Adrenal gland (tissue), 9 donors: ENCODE measurements at regions not wholly inside any gene's neighbourhood (a gene's known extent, or its start where the extent isn't known, plus 50 kb on each side); places are given as distances from the start of the nearest gene placed in this dataset.

Source experiments
- DNase-seq, 7 donors: peaks; one replicate each; pipeline ENCODE4 v3.0.0-alpha.2; 2019 to 2020
- H3K27ac ChIP-seq, 5 donors: fragments of 200-600 bp; sonication (generic) in 4 of 5; 1 replicate in 3 of 5; 2 replicates in 2 of 5; pipeline versions ENCODE4 v1.5.1 to v1.8.0; 2016 to 2020; ENCODE audit warnings: mild to moderate bottlenecking in 1 of 5
- H3K27me3 ChIP-seq: fragments of 200-600 bp; 2 replicates; pipeline ENCODE4 v1.8.0; 2021
- H3K36me3 ChIP-seq, 2 donors: fragments of 200-600 bp; replicated peaks in 1 of 2; 1 replicate in 1 of 2; 2 replicates in 1 of 2; pipeline versions ENCODE4 v1.5.1 to v1.8.0; 2018 to 2022
- H3K4me1 ChIP-seq, 2 donors: fragments of 200-600 bp; replicated peaks in 1 of 2; 1 replicate in 1 of 2; 2 replicates in 1 of 2; pipeline versions ENCODE4 v1.5.1 to v1.8.0; 2018 to 2021
- H3K4me3 ChIP-seq, 4 donors: fragments of 200-600 bp; sonication (generic) in 3 of 4; one replicate each; pipeline ENCODE4 v1.5.1; 2016 to 2018
- H3K9me3 ChIP-seq, 3 donors: fragments of 200-600 bp; sonication (generic) in 1 of 3; replicated peaks in 1 of 3; 1 replicate in 2 of 3; 2 replicates in 1 of 3; pipeline versions ENCODE4 v1.5.1 to v1.8.0; 2016 to 2021
- POLR2A ChIP-seq, 2 donors: fragments of 450-650 bp; IDR thresholded peaks; one replicate each; pipeline ENCODE4 v1.6.1; 2017; ENCODE audit warnings: antibody characterized with exemption in 2 of 2, mild to moderate bottlenecking in 2 of 2, moderate library complexity in 1 of 2
- WGBS, 4 donors: extraction: QIAGEN DNeasy Blood & Tissue Kit in 2 of 4; methylation state at CpG; one replicate each; pipeline versions ENCODE4 v1.1.5 to v1.1.7; 2013 to 2017; 5-methylcytosine and 5-hydroxymethylcytosine counted together
- intact Hi-C, 2 donors: fragments of 100-400 bp; cut with DNase I; formaldehyde crosslinking; loops; one replicate each; pipeline versions ENCODE4 v1.14.1 to v1.15.0; 2022 to 2023
- TF ChIP-seq, protein P1 (sequence below), 6 experiments: fragments of 450-650 bp in 4 of 6; fragments of 200-600 bp in 2 of 6; sonication (generic) in 1 of 6; IDR thresholded peaks; 1 replicate in 5 of 6; 2 replicates in 1 of 6; pipeline versions ENCODE4 v1.5.1 to v1.8.0; 2016 to 2021; ENCODE audit warnings: antibody characterized with exemption in 6 of 6, mild to moderate bottlenecking in 2 of 6, moderate library complexity in 1 of 6
- donor health status: healthy with polysubstance abuse.
- donor health status: Bipolar disorder and iron deficiency.
- donor health status: DM: yes; HTN: yes; CAD: no.
- donor health status: DM: no; HTN: no; CAD: no.
- donor health status: DM: no; HTN: no; CAD: no.

DNA sequence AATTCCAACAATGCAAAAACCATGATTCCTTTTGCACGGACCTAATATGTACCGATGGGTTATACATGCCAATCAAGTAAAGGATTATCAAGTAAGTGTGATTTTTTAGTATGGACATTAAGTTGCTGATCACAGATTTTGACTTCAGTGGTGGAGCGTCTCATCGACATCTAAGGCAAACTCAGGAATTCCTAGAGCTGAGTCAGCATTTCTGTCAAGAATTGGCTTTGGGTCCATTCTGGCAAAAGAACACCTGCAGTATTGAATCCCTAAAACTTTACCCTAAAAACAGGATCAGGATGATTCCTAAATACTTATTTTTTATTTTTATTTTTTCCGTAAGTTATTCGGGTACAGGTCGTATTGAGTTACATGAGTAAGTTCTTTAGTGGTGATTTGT is 83.6 kb downstream of the HPGD start:
- Histone ChIP-seq H3K4me1 (no peaks in the 10 kb centered on the region), H3K9me3 (no peaks in the 10 kb centered on the region), H3K27ac (no peak overlapping the region), H3K27me3 (no peaks in the 10 kb centered on the region), H3K4me3 (no peak overlapping the region), H3K36me3 (no peaks in the 10 kb centered on the region)
- intact Hi-C loops = no loop called here
- DNase-seq = no peak
- 94 to 96% (median 95%) methylated on average over 7 of the region's 7 CpGs for WGBS, 4 donors
- TF ChIP-seq, protein P1, sequence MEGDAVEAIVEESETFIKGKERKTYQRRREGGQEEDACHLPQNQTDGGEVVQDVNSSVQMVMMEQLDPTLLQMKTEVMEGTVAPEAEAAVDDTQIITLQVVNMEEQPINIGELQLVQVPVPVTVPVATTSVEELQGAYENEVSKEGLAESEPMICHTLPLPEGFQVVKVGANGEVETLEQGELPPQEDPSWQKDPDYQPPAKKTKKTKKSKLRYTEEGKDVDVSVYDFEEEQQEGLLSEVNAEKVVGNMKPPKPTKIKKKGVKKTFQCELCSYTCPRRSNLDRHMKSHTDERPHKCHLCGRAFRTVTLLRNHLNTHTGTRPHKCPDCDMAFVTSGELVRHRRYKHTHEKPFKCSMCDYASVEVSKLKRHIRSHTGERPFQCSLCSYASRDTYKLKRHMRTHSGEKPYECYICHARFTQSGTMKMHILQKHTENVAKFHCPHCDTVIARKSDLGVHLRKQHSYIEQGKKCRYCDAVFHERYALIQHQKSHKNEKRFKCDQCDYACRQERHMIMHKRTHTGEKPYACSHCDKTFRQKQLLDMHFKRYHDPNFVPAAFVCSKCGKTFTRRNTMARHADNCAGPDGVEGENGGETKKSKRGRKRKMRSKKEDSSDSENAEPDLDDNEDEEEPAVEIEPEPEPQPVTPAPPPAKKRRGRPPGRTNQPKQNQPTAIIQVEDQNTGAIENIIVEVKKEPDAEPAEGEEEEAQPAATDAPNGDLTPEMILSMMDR (IDR thresholded peaks at IDR 0.05) = no peak
- no peak for TF ChIP-seq POLR2A (IDR thresholded peaks at IDR 0.05)

- no peak for DNase-seq
- 38 to 53% (median 48%) methylated on average over 1 of the region's 1 CpG for WGBS, 4 donors
- intact Hi-C loops = no loop called here
Observed at GRCh38 chr4:174437749-174438148, 84.5 kb downstream of the HPGD start.

DNA sequence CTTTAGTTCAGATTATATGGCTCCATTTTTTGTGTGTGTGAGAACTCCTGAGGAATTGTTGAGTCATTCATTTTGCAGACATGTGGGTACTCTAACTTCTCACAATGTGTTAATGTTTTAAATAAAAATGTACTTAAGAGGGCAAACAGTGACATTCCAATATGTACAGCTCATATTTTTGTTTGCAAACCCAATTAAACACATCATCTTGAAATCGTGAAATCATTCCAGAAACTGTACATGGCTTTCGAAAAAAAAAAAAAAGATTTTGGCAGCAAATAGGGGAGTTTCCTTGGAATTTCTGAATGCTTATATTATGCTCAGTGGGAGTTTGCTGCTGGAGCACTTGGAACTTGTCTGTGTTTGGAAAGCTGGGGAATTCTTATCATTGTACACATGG is 85.0 kb downstream of the HPGD start:
- no peak for TF ChIP-seq POLR2A (IDR thresholded peaks at IDR 0.05)
- TF ChIP-seq, protein P1 (IDR thresholded peaks at IDR 0.05) = no peak

More at GRCh38 chr4:174437749-174438148, 84.5 kb downstream of the HPGD start:
- Histone ChIP-seq H3K4me1 (no peaks in the 10 kb centered on the region), H3K27me3 (no peaks in the 10 kb centered on the region), H3K4me3 (no peak overlapping the region), H3K9me3 (no peaks in the 10 kb centered on the region), H3K36me3 (no peaks in the 10 kb centered on the region), H3K27ac (no peak overlapping the region)
- TF ChIP-seq, protein P1 (IDR thresholded peaks at IDR 0.05) = no peak
- TF ChIP-seq POLR2A (IDR thresholded peaks at IDR 0.05) = no peak

DNA sequence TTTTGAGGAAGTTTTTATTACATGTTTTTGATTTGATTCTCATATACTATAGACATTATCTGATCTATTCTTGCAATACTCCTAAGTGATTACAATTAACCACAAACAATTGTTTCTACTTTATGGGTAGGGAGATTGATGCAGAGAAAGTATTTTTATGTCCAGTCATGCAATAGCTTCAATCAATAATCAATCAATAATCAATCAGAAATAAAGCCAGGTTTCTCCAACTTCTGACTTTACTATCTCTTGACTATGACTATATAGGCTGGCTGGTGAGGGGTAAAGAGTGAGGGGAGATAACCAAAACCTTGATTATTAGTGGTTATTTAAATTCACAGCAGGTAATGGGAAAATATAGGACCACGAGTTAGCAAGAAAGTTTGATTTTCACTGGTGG is 85.9 kb downstream of the HPGD start:
- no peaks in the 10 kb centered on the region for H3K4me1 ChIP-seq
- intact Hi-C loops = no loop called here
- TF ChIP-seq, protein P1 (IDR thresholded peaks at IDR 0.05) = no peak
- TF ChIP-seq POLR2A (IDR thresholded peaks at IDR 0.05) = no peak
- H3K36me3 ChIP-seq = no peaks in the 10 kb centered on the region
- no peaks in the 10 kb centered on the region for H3K9me3 ChIP-seq
- H3K27me3 ChIP-seq = no peaks in the 10 kb centered on the region
- no peak for DNase-seq
- no peak overlapping the region for H3K27ac ChIP-seq
- no peak overlapping the region for H3K4me3 ChIP-seq
- 68 to 87% (median 74%) methylated on average over 1 of the region's 1 CpG for WGBS, 4 donors

More for the DNA sequence above, 85.0 kb downstream of the HPGD start:
- no peak for DNase-seq
- intact Hi-C loops = no loop called here
- Histone ChIP-seq H3K4me3 (no peak overlapping the region), H3K27me3 (no peaks in the 10 kb centered on the region), H3K4me1 (no peaks in the 10 kb centered on the region), H3K36me3 (no peaks in the 10 kb centered on the region), H3K27ac (no peak overlapping the region), H3K9me3 (no peaks in the 10 kb centered on the region)
- 48 to 64% (median 49%) methylated on average over 2 of the region's 2 CpGs for WGBS, 4 donors
